Upper lobe of left lung (tissue), 6 donors: ENCODE measurements at regions not wholly inside any gene's neighbourhood (a gene's known extent, or its start where the extent isn't known, plus 50 kb on each side); places are given as distances from the start of the nearest gene placed in this dataset.

ENCODE experiments used
- ATAC-seq, 2 donors: fragments of 200-7000 bp; cut with Tn5 transposase; one replicate each; pipeline ENCODE4 v1.9.1; 2022; ENCODE audit warnings: mild to moderate bottlenecking in 2 of 2, moderate library complexity in 2 of 2; ENCODE audit not compliant: low FRiP score in 2 of 2
- DNase-seq, 2 donors: peaks; one replicate each; pipeline ENCODE4 v3.0.0-alpha.2; 2019 to 2020
- H3K27ac ChIP-seq, 4 donors: fragments of 200-600 bp; sonication (generic); one replicate each; pipeline ENCODE4 v1.5.1; 2016 to 2019
- H3K27me3 ChIP-seq, 4 donors: fragments of 200-600 bp; sonication (generic); one replicate each; pipeline ENCODE4 v1.5.1; 2017 to 2019
- H3K36me3 ChIP-seq, 4 donors: fragments of 200-600 bp; sonication (generic); one replicate each; pipeline ENCODE4 v1.5.1; 2016 to 2019
- H3K4me1 ChIP-seq, 4 donors: fragments of 200-600 bp; sonication (generic); one replicate each; pipeline ENCODE4 v1.5.1; 2018 to 2019
- H3K4me3 ChIP-seq, 4 donors: fragments of 200-600 bp; sonication (generic); one replicate each; pipeline ENCODE4 v1.5.1; 2017 to 2019; ENCODE audit warnings: mild to moderate bottlenecking in 2 of 4, moderate library complexity in 1 of 4
- H3K9me3 ChIP-seq, 4 donors: fragments of 200-600 bp; sonication (generic); one replicate each; pipeline ENCODE4 v1.5.1; 2018 to 2019
- EP300 ChIP-seq, 4 donors: sonication (generic); formaldehyde crosslinking; IDR thresholded peaks; one replicate each; pipeline ENCODE4 v1.5.1; 2017; ENCODE audit warnings: antibody characterized with exemption in 4 of 4, control low read depth in 2 of 4
- POLR2A ChIP-seq, 4 donors: fragments of 450-650 bp; IDR thresholded peaks; one replicate each; pipeline ENCODE4 v1.5.1; 2016 to 2017; ENCODE audit warnings: antibody characterized with exemption in 4 of 4, mild to moderate bottlenecking in 2 of 4
- POLR2AphosphoS5 ChIP-seq, 2 donors: sonication (generic); formaldehyde crosslinking; IDR thresholded peaks; one replicate each; pipeline ENCODE4 v1.5.1; 2017; ENCODE audit warnings: antibody characterized with exemption in 2 of 2
- WGBS, 2 donors: methylation state at CpG; one replicate each; pipeline ENCODE4 v1.1.5; 2017 to 2018; 5-methylcytosine and 5-hydroxymethylcytosine counted together
- TF ChIP-seq, protein P1 (sequence below), 6 experiments: fragments of 450-650 bp in 4 of 6; fragments of 200-600 bp in 2 of 6; sonication (generic) in 2 of 6; IDR thresholded peaks; one replicate each; pipeline ENCODE4 v1.5.1; 2016 to 2019; ENCODE audit warnings: antibody characterized with exemption in 6 of 6
- donor health status: DM: no; HTN: no; CAD: no; lungs with moderate emphysema.
- donor health status: DM: no; HTN: yes; CAD: no; lungs with severe emphysema.

DNA sequence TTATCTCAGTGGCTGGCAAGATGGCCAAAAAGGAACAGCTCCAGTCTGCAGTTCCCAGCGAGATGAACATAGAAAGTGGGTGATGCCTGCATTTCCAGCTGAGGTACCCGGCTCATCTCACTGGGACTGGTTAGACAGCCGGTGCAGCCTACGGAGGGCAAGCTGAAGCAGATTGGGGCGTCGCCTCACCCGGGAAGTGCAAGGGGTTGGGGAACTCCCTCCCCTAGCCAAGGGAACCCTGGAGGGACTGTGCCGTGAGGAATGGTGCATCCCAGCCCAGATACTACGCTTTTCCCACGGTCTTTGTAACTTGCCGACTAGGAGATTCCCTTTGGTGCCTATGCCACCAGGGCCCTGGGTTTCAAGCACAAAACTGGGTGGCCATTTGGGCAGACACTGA lies 324.7 kb downstream of the GJA1 start:
- Histone ChIP-seq H3K4me1 (no peaks in the 10 kb centered on the region), H3K9me3 (no peaks in the 10 kb centered on the region), H3K27me3 (no peaks in the 10 kb centered on the region), H3K4me3 (no peak overlapping the region), H3K27ac (no peak overlapping the region), H3K36me3 (no peaks in the 10 kb centered on the region)
- DNase-seq (no peak), ATAC-seq (no peak)
- no peak for TF ChIP-seq POLR2AphosphoS5 (IDR thresholded peaks at IDR 0.05)
- TF ChIP-seq EP300 (IDR thresholded peaks at IDR 0.05): no peak
- TF ChIP-seq POLR2A (IDR thresholded peaks at IDR 0.05): no peak
- TF ChIP-seq, protein P1, sequence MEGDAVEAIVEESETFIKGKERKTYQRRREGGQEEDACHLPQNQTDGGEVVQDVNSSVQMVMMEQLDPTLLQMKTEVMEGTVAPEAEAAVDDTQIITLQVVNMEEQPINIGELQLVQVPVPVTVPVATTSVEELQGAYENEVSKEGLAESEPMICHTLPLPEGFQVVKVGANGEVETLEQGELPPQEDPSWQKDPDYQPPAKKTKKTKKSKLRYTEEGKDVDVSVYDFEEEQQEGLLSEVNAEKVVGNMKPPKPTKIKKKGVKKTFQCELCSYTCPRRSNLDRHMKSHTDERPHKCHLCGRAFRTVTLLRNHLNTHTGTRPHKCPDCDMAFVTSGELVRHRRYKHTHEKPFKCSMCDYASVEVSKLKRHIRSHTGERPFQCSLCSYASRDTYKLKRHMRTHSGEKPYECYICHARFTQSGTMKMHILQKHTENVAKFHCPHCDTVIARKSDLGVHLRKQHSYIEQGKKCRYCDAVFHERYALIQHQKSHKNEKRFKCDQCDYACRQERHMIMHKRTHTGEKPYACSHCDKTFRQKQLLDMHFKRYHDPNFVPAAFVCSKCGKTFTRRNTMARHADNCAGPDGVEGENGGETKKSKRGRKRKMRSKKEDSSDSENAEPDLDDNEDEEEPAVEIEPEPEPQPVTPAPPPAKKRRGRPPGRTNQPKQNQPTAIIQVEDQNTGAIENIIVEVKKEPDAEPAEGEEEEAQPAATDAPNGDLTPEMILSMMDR (IDR thresholded peaks at IDR 0.05): no peak
- 95 to 98% methylated on average over 2 to 10 of the region's 11 CpGs for WGBS, 2 donors

DNA sequence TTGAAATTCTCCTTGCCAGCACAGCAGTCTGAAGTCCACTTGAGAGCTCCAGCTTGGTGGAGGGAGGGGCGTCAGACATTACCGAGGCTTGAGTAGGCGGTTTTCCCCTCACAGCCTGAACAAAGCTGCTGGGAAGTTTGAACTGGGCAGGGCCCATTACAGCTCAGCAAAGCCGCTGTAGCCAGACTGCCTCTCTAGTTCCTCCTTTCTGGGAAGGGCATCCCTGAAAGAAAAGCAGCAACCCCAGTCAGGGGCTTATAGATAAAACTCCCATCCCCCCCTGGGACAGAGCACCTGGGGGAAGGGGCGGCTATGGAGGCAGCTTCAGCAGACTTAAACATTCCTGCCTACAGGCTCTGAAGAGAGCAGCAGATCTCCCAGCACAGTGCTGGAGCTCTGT lies 325.3 kb downstream of the GJA1 start:
- Histone ChIP-seq H3K4me3 (no peak overlapping the region), H3K4me1 (no peaks in the 10 kb centered on the region), H3K9me3 (no peaks in the 10 kb centered on the region), H3K27ac (no peak overlapping the region), H3K27me3 (no peaks in the 10 kb centered on the region), H3K36me3 (no peaks in the 10 kb centered on the region)
- no peak for ATAC-seq
- DNase-seq: no peak
- TF ChIP-seq POLR2A (IDR thresholded peaks at IDR 0.05) (no peak), POLR2AphosphoS5 (IDR thresholded peaks at IDR 0.05) (no peak), EP300 (IDR thresholded peaks at IDR 0.05) (no peak)
- TF ChIP-seq, protein P1 (IDR thresholded peaks at IDR 0.05): no peak
- WGBS, 2 donors: 71 to 92% methylated on average over 4 to 5 of the region's 5 CpGs

DNA sequence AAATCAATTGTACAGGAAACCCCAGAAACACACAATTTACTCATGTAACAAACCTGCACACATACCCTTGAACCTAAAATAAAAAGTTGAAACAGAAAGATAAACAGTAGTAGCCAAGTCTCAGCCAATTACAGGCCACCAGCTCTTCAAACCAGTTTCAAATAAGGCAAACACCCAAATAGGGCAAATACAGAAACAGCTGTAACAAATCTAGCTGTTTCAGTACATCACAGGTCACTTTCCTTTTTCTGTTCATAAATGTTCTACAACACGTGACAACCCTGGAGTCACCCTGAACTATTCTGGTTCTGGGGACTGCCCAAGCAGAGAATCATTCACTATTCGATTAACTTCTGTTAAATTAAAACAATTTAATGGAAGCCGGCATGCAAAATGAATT lies 329.0 kb downstream of the GJA1 start:
- no peaks in the 10 kb centered on the region for H3K36me3 ChIP-seq
- TF ChIP-seq POLR2A (IDR thresholded peaks at IDR 0.05) (no peak), POLR2AphosphoS5 (IDR thresholded peaks at IDR 0.05) (no peak), EP300 (IDR thresholded peaks at IDR 0.05) (no peak)
- TF ChIP-seq, protein P1 (IDR thresholded peaks at IDR 0.05): no peak
- WGBS, 2 donors: 84 to 93% methylated on average over 3 of the region's 3 CpGs
- ATAC-seq: no peak
- H3K4me1 ChIP-seq: no peaks in the 10 kb centered on the region
- H3K27me3 ChIP-seq: no peaks in the 10 kb centered on the region
- H3K27ac ChIP-seq: no peak overlapping the region
- no peak for DNase-seq
- no peak overlapping the region for H3K4me3 ChIP-seq
- no peaks in the 10 kb centered on the region for H3K9me3 ChIP-seq

DNA sequence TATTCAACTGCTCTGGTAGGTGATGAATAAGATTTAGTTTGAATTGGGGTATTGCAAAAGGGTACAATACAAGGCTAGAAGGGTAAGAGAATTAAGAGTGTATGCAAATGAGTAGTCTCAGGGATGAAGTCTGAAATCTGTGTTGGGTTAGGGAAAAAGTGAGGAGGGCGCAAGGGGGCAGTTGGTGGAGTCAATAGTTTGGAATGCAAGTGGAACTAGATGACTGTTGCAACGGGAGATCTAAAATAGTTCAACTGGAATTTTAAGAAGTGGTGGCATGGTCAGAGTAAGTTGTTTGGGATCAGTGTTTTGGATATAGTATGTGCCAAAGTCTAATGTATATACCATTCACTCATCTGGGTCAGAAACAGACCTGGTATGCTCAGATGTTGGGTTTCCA lies 329.6 kb downstream of the GJA1 start:
- Histone ChIP-seq H3K4me3 (no peak overlapping the region), H3K9me3 (no peaks in the 10 kb centered on the region), H3K4me1 (no peaks in the 10 kb centered on the region), H3K36me3 (no peaks in the 10 kb centered on the region), H3K27ac (no peak overlapping the region), H3K27me3 (no peaks in the 10 kb centered on the region)
- WGBS, 2 donors: 84 to 97% methylated on average over 2 of the region's 2 CpGs
- no peak for DNase-seq
- no peak for ATAC-seq
- TF ChIP-seq POLR2AphosphoS5 (IDR thresholded peaks at IDR 0.05) (no peak), EP300 (IDR thresholded peaks at IDR 0.05) (no peak), POLR2A (IDR thresholded peaks at IDR 0.05) (no peak)
- TF ChIP-seq, protein P1 (IDR thresholded peaks at IDR 0.05): no peak

DNA sequence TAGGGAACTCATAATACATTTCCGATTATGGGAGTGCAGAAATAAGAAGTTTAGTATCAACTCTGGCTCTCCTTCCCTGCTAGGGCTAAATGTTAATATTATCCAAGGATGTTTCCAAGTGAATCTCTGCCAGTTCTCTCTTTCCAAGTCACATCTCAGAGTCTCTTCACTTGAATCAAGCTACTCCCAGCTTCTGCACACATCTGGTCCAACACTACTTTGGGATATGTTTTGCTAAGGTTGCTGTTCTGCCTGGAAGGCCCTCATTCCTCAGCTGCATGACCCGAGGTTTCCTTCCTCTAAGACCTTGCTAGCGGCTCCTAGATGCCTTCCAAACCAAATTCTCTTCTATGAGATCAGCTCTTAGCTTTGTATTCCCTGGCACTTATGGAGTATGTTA lies 331.8 kb downstream of the GJA1 start:
- H3K36me3 ChIP-seq: no peaks in the 10 kb centered on the region
- H3K9me3 ChIP-seq: no peaks in the 10 kb centered on the region
- no peaks in the 10 kb centered on the region for H3K27me3 ChIP-seq
- no peak overlapping the region for H3K27ac ChIP-seq
- ATAC-seq (peak in 1 of 2 donors; percentile 68), DNase-seq (no peak)
- H3K4me1 ChIP-seq: no peaks in the 10 kb centered on the region
- no peak overlapping the region for H3K4me3 ChIP-seq
- no peak for TF ChIP-seq POLR2A (IDR thresholded peaks at IDR 0.05)
- TF ChIP-seq POLR2AphosphoS5 (IDR thresholded peaks at IDR 0.05): no peak
- no peak for TF ChIP-seq EP300 (IDR thresholded peaks at IDR 0.05)
- TF ChIP-seq, protein P1 (IDR thresholded peaks at IDR 0.05): no peak
- 77 to 82% methylated on average over 3 of the region's 3 CpGs for WGBS, 2 donors
